Endothelial cell of umbilical vein (primary cell): ENCODE measurements at regions not wholly inside any gene's neighbourhood (a gene's known extent, or its start where the extent isn't known, plus 50 kb on each side); places are given as distances from the start of the nearest gene placed in this dataset.

Source experiments
- EZH2 ChIP-seq: IDR thresholded peaks from 2 replicates; pipeline ENCODE4 v1.6.1; 2012; ENCODE audit warnings: borderline replicate concordance, low read depth, mild to moderate bottlenecking, moderate library complexity, low read length, inconsistent platforms; ENCODE audit not compliant: severe bottlenecking
- FOS ChIP-seq: IDR thresholded peaks from 2 replicates; pipeline ENCODE4 v1.6.1; 2011; ENCODE audit warnings: mild to moderate bottlenecking, low read length, moderate library complexity, borderline replicate concordance; ENCODE audit not compliant: insufficient read depth
- MYC ChIP-seq: IDR thresholded peaks from one replicate; pipeline ENCODE4 v1.6.1; 2011; ENCODE audit warnings: mild to moderate bottlenecking, low read depth, low read length
- POLR2A ChIP-seq: IDR thresholded peaks from 2 replicates; pipeline ENCODE4 v1.6.1; 2012; ENCODE audit warnings: low read depth, mild to moderate bottlenecking, control low read depth, low read length
- POLR2AphosphoS5 ChIP-seq: IDR thresholded peaks from 2 replicates; pipeline ENCODE4 v1.6.1; 2012; ENCODE audit warnings: low read depth, mild to moderate bottlenecking, control low read depth, low read length, moderate library complexity; ENCODE audit not compliant: insufficient read depth
- TF ChIP-seq, protein P1 (sequence below), 2 donors: IDR thresholded peaks; 1 replicate in 1 of 2; 2 replicates in 1 of 2; pipeline ENCODE4 v1.5.1; 2011; ENCODE audit warnings: low read length in 2 of 2, mild to moderate bottlenecking in 2 of 2, moderate library complexity in 2 of 2, control low read depth in 1 of 2, inconsistent platforms in 1 of 2, low read depth in 1 of 2; ENCODE audit not compliant: insufficient read depth in 1 of 2; ENCODE audit errors: extremely low read depth in 1 of 2

DNA sequence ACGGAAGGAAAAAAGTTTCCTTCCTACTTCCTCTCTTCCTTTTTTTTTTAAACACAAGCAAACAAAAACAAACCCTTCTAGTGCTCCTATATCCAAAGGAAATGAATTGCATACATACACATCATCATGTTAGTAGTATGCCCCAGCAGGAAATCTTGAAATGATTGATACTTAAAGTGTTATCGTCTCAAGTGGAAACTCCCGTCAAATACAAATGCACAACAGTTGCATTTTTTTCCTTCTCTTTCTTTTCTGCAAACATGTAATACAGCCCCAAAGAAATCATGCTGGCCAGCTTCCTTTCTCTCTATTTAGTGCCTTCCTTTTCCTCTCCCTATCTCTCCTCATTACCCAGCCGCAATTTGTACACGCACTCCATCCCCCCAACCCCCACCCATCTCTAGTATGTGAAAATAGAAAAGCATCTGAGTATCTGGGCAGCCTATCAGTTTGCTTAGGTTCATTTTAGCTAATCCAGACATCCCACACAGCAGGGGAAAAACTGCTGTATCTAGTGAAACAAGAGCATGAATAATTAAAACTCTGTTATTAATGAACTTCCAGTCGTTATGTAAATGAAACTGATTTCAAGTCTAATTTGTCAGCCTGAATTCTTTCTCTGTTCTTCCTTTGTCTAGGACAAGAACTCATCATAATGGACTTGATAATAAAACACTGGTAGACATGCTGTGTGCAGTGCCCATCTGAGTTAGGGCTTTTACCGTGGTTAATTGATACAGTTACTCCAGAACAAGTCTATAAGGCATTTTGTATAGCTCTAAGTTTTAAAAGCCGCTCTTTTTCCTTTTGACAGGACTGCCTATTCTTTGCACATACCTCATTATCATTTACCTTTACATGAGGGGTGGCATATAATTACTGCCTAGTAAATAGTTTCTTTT lies 336.5 kb upstream of the ADGRL2 start:
- TF ChIP-seq, protein P1, sequence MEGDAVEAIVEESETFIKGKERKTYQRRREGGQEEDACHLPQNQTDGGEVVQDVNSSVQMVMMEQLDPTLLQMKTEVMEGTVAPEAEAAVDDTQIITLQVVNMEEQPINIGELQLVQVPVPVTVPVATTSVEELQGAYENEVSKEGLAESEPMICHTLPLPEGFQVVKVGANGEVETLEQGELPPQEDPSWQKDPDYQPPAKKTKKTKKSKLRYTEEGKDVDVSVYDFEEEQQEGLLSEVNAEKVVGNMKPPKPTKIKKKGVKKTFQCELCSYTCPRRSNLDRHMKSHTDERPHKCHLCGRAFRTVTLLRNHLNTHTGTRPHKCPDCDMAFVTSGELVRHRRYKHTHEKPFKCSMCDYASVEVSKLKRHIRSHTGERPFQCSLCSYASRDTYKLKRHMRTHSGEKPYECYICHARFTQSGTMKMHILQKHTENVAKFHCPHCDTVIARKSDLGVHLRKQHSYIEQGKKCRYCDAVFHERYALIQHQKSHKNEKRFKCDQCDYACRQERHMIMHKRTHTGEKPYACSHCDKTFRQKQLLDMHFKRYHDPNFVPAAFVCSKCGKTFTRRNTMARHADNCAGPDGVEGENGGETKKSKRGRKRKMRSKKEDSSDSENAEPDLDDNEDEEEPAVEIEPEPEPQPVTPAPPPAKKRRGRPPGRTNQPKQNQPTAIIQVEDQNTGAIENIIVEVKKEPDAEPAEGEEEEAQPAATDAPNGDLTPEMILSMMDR (IDR thresholded peaks at IDR 0.05; ENCODE audit: extremely low read depth in 1 of 2, insufficient read depth in 1 of 2, low read depth in 1 of 2, low read length in 2 of 2) = no peak
- TF ChIP-seq MYC = no peak
- no peak for TF ChIP-seq EZH2
- no peak for TF ChIP-seq POLR2A
- TF ChIP-seq FOS = no peak
- TF ChIP-seq POLR2AphosphoS5 = no peak
